Lower leg skin (tissue), 3 donors: ENCODE measurements at regions not wholly inside any gene's neighbourhood (a gene's known extent, or its start where the extent isn't known, plus 50 kb on each side); places are given as distances from the start of the nearest gene placed in this dataset.

Experiments
- CTCF ChIP-seq, 3 donors: fragments of 450-650 bp; IDR thresholded peaks; one replicate each; pipeline ENCODE4 v1.5.1; 2016; ENCODE audit warnings: antibody characterized with exemption in 3 of 3, mild to moderate bottlenecking in 3 of 3, moderate library complexity in 2 of 3
- POLR2A ChIP-seq, 2 donors: fragments of 450-650 bp; IDR thresholded peaks; one replicate each; pipeline ENCODE4 v1.6.1; 2016 to 2017; ENCODE audit warnings: antibody characterized with exemption in 2 of 2, mild to moderate bottlenecking in 1 of 2, moderate library complexity in 1 of 2

DNA sequence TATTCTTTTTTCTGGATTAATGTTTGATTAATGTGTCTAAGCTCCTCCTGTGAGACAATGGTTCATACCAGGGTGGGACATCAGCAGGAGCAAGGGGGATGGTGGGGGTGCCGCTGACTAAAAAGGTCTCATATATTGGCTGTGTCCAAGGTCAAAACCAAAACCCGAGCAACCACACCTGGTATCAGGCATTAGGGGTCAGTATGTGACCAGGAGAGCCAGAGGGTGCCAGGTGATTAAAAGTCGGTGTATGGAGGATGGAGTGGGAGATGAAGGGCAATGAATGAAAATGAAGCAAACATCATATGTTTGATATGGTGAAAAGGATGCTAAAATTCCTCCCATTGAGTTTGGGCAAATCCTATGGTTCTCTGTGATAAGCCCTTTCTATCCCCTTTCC is 118.0 kb downstream of the MIAT start:
- TF ChIP-seq CTCF (IDR thresholded peaks at IDR 0.05) (no peak), POLR2A (IDR thresholded peaks at IDR 0.05) (no peak)
